IMR-90 (cell line): ENCODE measurements at regions not wholly inside any gene's neighbourhood (a gene's known extent, or its start where the extent isn't known, plus 50 kb on each side); places are given as distances from the start of the nearest gene placed in this dataset.

Experiments used
- RAD21 ChIP-seq: IDR thresholded peaks from 2 replicates; pipeline ENCODE4 v1.6.1; 2012; ENCODE audit warnings: low read length, improper control_type of control experiment
- TF ChIP-seq, protein P1 (sequence below): conservative IDR thresholded peaks from 2 replicates; pipeline ENCODE4 v1.5.1; 2012; ENCODE audit warnings: mild to moderate bottlenecking, low read depth, low read length, improper control_type of control experiment
- TF ChIP-seq, protein P2 (sequence below): fragments of 150-350 bp; IDR thresholded peaks from 2 replicates; pipeline ENCODE4 v1.6.1; 2017; ENCODE audit warnings: mild to moderate bottlenecking, antibody characterized with exemption, low read length, low read depth

DNA sequence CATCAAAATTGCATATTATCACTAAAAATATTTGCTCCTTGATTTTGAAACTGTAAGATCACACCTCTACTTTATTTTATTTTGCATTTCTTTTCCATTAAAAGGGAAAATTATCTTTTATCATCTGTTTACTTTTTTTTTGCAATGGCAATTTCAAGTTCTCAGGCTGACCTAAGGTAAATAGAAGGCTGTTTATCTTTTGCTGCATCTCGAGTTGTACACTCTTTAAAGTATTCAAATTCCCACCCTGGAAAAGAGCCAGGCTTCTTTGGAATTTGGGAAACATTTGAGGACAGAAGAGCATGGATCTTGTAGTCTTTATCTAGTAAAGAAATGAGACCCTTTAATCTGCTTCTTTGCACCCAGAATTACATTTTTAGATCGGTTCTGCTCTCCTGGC is 645.7 kb downstream of the SLC4A3 start:
- no peak for TF ChIP-seq RAD21
- TF ChIP-seq, protein P1, sequence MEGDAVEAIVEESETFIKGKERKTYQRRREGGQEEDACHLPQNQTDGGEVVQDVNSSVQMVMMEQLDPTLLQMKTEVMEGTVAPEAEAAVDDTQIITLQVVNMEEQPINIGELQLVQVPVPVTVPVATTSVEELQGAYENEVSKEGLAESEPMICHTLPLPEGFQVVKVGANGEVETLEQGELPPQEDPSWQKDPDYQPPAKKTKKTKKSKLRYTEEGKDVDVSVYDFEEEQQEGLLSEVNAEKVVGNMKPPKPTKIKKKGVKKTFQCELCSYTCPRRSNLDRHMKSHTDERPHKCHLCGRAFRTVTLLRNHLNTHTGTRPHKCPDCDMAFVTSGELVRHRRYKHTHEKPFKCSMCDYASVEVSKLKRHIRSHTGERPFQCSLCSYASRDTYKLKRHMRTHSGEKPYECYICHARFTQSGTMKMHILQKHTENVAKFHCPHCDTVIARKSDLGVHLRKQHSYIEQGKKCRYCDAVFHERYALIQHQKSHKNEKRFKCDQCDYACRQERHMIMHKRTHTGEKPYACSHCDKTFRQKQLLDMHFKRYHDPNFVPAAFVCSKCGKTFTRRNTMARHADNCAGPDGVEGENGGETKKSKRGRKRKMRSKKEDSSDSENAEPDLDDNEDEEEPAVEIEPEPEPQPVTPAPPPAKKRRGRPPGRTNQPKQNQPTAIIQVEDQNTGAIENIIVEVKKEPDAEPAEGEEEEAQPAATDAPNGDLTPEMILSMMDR: no peak
- TF ChIP-seq, protein P2, sequence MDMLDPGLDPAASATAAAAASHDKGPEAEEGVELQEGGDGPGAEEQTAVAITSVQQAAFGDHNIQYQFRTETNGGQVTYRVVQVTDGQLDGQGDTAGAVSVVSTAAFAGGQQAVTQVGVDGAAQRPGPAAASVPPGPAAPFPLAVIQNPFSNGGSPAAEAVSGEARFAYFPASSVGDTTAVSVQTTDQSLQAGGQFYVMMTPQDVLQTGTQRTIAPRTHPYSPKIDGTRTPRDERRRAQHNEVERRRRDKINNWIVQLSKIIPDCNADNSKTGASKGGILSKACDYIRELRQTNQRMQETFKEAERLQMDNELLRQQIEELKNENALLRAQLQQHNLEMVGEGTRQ: no peak
